ENCODE measurements at regions not wholly inside any gene's neighbourhood (a gene's known extent, or its start where the extent isn't known, plus 50 kb on each side); places are given as distances from the start of the nearest gene placed in this dataset.

GRCh38 chr3:174382878-174383277 lies 476.3 kb upstream of the NAALADL2 start:
- TF ChIP-seq POLR2AphosphoS5 (IDR thresholded peaks at IDR 0.05; ENCODE audit: low read depth, low read length) (no peak), REST (IDR thresholded peaks at IDR 0.05; ENCODE audit: insufficient read depth in 1 of 2, low read depth in 2 of 2, low read length in 2 of 2) (no peak), FOXP2 (optimal IDR thresholded peaks at IDR 0.05; ENCODE audit: borderline replicate concordance, extremely low read depth, extremely low read length, insufficient read depth) (no peak), SIN3A (IDR thresholded peaks at IDR 0.05; ENCODE audit: borderline replicate concordance, insufficient read depth, low read length) (no peak), TAF1 (IDR thresholded peaks at IDR 0.05; ENCODE audit: borderline replicate concordance, insufficient read depth, low read length) (no peak)

GRCh38 chr3:174387736-174388135 lies 471.4 kb upstream of the NAALADL2 start:
- TF ChIP-seq SIN3A (IDR thresholded peaks at IDR 0.05; ENCODE audit: borderline replicate concordance, insufficient read depth, low read length) (no peak), REST (IDR thresholded peaks at IDR 0.05; ENCODE audit: insufficient read depth in 1 of 2, low read depth in 2 of 2, low read length in 2 of 2) (no peak)

GRCh38 chr3:174397848-174398247 lies 461.3 kb upstream of the NAALADL2 start:
- no peak for TF ChIP-seq REST (IDR thresholded peaks at IDR 0.05; ENCODE audit: insufficient read depth in 1 of 2, low read depth in 2 of 2, low read length in 2 of 2)
- TF ChIP-seq FOXP2 (optimal IDR thresholded peaks at IDR 0.05; ENCODE audit: borderline replicate concordance, extremely low read depth, extremely low read length, insufficient read depth), result no peak
- TF ChIP-seq POLR2AphosphoS5 (IDR thresholded peaks at IDR 0.05; ENCODE audit: low read depth, low read length), result no peak
- TF ChIP-seq TAF1 (IDR thresholded peaks at IDR 0.05; ENCODE audit: borderline replicate concordance, insufficient read depth, low read length), result no peak
- TF ChIP-seq SIN3A (IDR thresholded peaks at IDR 0.05; ENCODE audit: borderline replicate concordance, insufficient read depth, low read length), result no peak

GRCh38 chr3:174398761-174399160 lies 460.4 kb upstream of the NAALADL2 start:
- TF ChIP-seq POLR2AphosphoS5 (IDR thresholded peaks at IDR 0.05; ENCODE audit: low read depth, low read length), result no peak
- TF ChIP-seq REST (IDR thresholded peaks at IDR 0.05; ENCODE audit: insufficient read depth in 1 of 2, low read depth in 2 of 2, low read length in 2 of 2), result no peak
- no peak for TF ChIP-seq FOXP2 (optimal IDR thresholded peaks at IDR 0.05; ENCODE audit: borderline replicate concordance, extremely low read depth, extremely low read length, insufficient read depth)
- no peak for TF ChIP-seq TAF1 (IDR thresholded peaks at IDR 0.05; ENCODE audit: borderline replicate concordance, insufficient read depth, low read length)
- TF ChIP-seq SIN3A (IDR thresholded peaks at IDR 0.05; ENCODE audit: borderline replicate concordance, insufficient read depth, low read length), result no peak

- TF ChIP-seq SIN3A (IDR thresholded peaks at IDR 0.05; ENCODE audit: borderline replicate concordance, insufficient read depth, low read length) (no peak), FOXP2 (optimal IDR thresholded peaks at IDR 0.05; ENCODE audit: borderline replicate concordance, extremely low read depth, extremely low read length, insufficient read depth) (no peak), TAF1 (IDR thresholded peaks at IDR 0.05; ENCODE audit: borderline replicate concordance, insufficient read depth, low read length) (no peak), POLR2AphosphoS5 (IDR thresholded peaks at IDR 0.05; ENCODE audit: low read depth, low read length) (no peak), REST (IDR thresholded peaks at IDR 0.05; ENCODE audit: insufficient read depth in 1 of 2, low read depth in 2 of 2, low read length in 2 of 2) (no peak)
Measured at GRCh38 chr3:174403831-174404230, 455.3 kb upstream of the NAALADL2 start.
